ENCODE measurements at regions not wholly inside any gene's neighbourhood (a gene's known extent, or its start where the extent isn't known, plus 50 kb on each side); places are given as distances from the start of the nearest gene placed in this dataset.

DNA sequence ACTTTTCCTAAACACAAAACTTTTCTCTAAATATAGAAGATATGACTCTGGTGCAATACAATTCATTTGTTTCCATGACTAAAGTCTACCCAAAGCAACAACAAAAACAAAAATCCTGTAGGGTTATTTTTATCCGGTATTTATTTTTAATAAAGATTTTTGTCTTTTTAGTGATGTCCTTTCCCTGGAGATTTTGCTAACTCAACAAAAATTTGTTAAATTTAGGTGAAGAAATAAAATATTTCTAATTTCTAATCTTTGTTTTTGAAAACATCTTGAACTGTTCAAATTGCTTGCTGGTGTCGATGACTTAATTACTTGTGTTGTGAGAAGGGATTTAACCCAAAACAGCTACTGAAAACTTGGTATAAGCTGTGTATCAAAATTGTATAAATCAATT is 741.8 kb downstream of the HDGFL1 start:
- TF ChIP-seq, protein P1, sequence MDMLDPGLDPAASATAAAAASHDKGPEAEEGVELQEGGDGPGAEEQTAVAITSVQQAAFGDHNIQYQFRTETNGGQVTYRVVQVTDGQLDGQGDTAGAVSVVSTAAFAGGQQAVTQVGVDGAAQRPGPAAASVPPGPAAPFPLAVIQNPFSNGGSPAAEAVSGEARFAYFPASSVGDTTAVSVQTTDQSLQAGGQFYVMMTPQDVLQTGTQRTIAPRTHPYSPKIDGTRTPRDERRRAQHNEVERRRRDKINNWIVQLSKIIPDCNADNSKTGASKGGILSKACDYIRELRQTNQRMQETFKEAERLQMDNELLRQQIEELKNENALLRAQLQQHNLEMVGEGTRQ (IDR thresholded peaks at IDR 0.05; ENCODE audit: low read depth, low read length), result no peak
- TF ChIP-seq, protein P1 (CRISPR knock-in tag; IDR thresholded peaks at IDR 0.05; ENCODE audit: borderline replicate concordance), result no peak
- TF ChIP-seq, protein P2, sequence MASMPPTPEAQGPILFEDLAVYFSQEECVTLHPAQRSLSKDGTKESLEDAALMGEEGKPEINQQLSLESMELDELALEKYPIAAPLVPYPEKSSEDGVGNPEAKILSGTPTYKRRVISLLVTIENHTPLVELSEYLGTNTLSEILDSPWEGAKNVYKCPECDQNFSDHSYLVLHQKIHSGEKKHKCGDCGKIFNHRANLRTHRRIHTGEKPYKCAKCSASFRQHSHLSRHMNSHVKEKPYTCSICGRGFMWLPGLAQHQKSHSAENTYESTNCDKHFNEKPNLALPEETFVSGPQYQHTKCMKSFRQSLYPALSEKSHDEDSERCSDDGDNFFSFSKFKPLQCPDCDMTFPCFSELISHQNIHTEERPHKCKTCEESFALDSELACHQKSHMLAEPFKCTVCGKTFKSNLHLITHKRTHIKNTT (CRISPR knock-in tag; IDR thresholded peaks at IDR 0.05), result no peak
- no peak for TF ChIP-seq SP2 (CRISPR knock-in tag; IDR thresholded peaks at IDR 0.05)
- no peak for TF ChIP-seq SMAD1 (CRISPR knock-in tag; IDR thresholded peaks at IDR 0.05; ENCODE audit: borderline replicate concordance, low read depth)

Measured in HepG2 (cell line).